Peyer's patch (tissue), 4 donors: ENCODE measurements at regions not wholly inside any gene's neighbourhood (a gene's known extent, or its start where the extent isn't known, plus 50 kb on each side); places are given as distances from the start of the nearest gene placed in this dataset.

ENCODE experiments used
- POLR2A ChIP-seq, 2 donors: fragments of 450-650 bp; IDR thresholded peaks; one replicate each; pipeline ENCODE4 v1.5.1; 2017; ENCODE audit warnings: antibody characterized with exemption in 2 of 2, mild to moderate bottlenecking in 2 of 2, moderate library complexity in 2 of 2
- TF ChIP-seq, protein P1 (sequence below), 6 experiments: fragments of 450-650 bp in 4 of 6; fragments of 200-600 bp in 2 of 6; sonication (generic) in 1 of 6; IDR thresholded peaks; one replicate each; pipeline ENCODE4 v1.5.1; 2017 to 2019; ENCODE audit warnings: antibody characterized with exemption in 6 of 6, mild to moderate bottlenecking in 3 of 6, moderate library complexity in 1 of 6

DNA sequence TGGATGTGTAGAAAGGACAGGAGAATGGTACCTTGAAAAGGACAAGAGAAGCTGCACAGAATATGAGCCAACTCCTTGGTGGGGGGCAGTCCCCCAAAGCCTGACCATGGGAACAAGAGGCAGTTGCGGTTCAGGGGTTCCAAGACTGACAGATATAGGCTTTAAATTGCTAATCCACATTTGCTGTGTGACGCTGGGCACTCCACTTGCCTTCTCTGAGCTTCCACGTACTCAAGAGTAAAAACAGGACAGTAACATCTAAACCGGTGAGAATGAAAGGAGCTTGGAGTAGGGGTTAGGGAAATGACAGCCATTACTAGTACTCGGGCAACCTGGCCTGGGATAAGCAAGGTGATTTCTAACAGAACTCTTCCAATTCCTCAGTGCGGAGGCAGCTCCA is 57.9 kb upstream of the LRFN2 start:
- TF ChIP-seq, protein P1, sequence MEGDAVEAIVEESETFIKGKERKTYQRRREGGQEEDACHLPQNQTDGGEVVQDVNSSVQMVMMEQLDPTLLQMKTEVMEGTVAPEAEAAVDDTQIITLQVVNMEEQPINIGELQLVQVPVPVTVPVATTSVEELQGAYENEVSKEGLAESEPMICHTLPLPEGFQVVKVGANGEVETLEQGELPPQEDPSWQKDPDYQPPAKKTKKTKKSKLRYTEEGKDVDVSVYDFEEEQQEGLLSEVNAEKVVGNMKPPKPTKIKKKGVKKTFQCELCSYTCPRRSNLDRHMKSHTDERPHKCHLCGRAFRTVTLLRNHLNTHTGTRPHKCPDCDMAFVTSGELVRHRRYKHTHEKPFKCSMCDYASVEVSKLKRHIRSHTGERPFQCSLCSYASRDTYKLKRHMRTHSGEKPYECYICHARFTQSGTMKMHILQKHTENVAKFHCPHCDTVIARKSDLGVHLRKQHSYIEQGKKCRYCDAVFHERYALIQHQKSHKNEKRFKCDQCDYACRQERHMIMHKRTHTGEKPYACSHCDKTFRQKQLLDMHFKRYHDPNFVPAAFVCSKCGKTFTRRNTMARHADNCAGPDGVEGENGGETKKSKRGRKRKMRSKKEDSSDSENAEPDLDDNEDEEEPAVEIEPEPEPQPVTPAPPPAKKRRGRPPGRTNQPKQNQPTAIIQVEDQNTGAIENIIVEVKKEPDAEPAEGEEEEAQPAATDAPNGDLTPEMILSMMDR (IDR thresholded peaks at IDR 0.05), result no peak
- no peak for TF ChIP-seq POLR2A (IDR thresholded peaks at IDR 0.05)
